ENCODE measurements at regions not wholly inside any gene's neighbourhood (a gene's known extent, or its start where the extent isn't known, plus 50 kb on each side); places are given as distances from the start of the nearest gene placed in this dataset.

DNA sequence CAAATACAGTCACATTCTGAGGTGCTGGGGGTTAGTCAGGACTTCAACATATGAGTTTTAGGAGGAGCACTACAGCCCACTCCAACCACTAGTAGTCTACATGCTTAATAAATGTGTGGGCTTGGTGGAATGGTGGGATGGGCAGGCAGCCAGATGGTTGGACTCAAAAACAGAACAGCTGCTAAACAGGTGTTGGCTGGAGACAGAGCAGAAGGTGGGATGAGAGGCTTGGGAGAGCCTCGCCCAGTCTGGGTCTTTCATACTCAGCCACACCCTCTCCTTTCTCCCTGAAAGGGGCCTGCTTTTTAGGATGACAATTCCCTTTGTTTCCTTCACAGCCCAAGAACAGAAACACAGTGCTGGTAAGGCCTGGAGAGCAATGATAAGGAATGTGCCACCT is 143.9 kb upstream of the KLHL29 start:
- DNase-seq, result no peak

DNA sequence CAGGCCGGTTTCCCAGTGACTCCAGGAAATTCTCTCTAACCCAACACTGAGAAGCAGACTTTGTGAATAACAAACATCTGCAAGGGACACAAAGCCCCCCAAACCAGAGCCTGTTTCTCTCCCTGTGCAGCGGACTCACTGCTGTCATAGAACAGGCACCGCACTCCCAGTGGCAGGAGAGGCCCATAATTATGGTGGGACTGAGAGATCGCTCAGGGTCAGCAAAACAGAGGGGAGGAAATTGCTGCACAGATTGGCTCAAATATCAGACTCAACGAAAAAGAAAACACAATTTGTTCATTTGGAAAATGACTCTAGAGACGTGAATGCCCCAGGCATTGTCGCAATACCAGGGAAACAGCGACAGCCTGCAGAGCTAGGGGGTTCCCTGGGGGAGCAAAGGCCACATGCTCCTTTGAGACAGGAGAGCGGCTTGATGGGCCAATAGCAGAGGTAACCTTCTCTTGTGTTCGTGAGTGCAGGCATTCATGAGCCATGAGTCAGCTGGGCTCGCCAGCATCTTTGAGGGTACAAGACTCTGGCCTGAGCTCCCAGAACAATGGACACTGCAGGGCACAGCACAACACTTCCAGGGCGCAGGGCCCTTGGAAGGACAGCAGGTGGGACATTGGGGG is 143.3 kb upstream of the KLHL29 start:
- DNase-seq, result peak; percentile 75

DNA sequence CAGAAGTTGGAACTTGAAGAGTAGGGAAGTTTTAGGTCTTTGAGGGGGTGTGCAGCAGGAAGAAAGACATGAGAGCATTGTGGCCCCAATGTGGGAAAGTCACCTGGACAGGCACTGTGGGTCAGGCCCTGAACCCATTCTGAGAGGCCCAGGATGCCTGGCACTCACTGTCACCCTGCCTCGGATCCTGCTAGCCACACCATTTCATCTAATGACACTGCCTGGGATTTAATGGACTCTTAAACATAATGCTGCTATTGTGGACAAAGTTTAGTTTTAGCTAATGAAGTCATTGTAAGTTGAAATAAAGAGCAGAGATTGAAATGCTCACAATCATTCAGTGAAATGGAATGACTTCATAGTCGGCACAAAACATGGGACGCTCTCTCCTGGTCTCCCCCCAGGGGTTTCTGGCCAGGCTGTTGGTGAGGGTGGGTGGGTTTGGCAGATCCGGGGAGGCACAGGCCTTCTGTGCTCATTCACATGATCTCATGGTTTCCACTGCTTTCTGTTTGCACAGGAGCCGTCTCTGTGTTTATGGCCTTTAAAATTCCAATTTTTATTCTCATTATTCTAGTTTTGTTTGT is 141.8 kb upstream of the KLHL29 start:
- no peak for DNase-seq

DNA sequence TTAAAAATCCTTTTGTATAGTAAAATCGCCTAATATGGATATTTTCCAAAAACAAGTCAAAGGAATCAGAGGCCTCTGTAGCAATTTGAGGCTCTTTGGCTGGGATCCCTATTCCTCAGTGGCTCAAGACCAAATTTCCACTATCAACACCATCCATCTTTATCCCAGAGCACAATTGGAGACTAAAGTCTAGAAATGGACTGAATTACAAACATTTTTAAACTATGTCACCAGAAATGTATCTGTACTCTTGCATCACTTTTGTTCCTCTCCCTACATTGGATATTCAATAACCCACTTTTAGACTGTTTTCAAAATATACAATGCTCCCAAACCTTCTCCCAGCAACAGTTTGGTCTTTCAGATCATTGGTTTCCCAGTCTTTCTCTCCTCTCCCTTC is 140.4 kb upstream of the KLHL29 start:
- DNase-seq, result no peak

DNA sequence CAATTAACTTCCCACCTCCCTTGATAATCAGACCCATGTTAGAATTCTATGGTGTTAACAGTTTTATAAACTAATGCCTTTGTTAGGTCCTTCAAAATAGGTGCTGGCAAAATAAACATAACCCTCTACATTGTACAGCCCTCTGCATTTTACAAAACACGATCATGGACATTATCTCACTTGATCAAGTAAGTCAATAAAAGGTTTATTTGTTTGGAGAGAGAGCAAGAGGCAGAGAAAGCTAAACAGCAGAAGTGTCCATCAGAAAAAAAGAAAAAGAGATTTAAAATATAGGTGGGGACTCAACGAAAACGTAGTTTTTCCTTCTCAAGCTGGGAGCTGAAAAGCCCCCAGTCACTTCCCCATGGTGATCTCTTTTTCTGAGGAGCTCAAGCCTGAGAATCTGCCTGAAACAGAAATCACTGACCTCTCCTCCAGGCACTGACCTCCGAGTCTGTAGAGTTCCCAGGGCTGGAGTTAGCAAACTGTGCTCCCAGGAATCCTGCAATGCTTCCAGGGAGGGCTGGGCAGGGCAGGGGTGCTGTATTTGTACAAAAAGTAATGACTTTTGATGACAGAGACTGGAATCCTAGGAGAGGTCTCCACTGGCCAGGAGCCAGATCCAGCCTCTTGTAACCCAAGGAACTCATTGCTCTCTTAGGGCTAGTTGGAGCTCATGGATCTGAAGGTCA is 137.8 kb upstream of the KLHL29 start:
- DNase-seq, result no peak

DNA sequence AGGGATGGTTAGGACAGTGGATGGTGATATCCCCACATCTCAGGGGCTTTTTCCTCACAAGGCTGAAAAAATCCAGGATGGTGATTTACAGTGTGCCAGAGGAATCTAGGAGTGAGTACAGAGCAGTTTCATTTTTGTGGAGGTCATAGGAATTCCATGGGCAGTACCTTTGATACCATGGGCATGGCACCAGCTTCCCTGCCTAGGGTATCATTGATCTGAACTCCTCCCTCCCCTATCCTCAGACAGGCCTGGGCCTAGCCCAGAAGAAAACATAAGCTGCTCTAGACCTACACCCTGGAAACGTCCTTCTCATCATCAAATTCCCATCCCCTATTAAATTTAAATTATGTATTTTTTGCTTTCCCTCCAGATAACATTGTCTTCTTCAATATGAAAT is 136.3 kb upstream of the KLHL29 start:
- no peak for DNase-seq

DNA sequence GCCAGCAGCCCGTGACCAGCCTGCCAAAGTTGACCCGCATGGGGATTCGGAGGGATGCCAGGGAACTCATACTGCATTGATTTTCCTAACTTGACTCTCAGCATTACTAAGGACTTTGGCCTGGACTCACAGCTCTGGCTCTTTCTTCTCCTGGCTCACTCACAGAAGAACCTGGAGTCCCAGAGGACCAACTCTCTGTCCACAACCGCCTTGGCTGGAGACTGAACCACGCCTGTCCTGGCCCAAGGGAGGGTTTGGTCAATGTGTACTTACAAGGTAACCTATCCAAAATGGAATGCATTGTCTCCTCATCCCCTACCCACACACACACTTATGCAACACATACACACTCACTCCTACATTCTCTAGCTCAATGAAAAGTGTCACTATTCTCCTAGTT is 135.6 kb upstream of the KLHL29 start:
- no peak for DNase-seq

DNA sequence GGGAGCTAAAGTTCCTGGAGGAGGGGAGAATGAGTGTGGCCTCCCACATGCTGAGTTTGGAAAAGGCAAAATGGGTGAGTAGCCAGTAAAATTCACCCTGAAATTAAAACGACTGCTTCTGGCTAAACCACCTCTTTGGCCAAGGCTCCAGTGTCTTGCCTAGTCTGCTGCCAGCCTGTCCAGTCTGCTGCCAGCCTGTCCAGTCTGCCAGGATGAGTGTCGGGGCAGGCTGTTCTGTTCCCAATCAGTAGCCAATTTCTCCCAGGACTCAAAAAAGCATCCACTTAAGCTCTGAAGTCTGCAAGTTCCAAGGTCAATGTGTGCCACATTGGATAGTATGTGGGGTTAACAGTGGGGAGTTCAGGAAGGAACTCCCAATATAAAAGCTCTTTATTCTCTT is 134.6 kb upstream of the KLHL29 start:
- no peak for DNase-seq

DNA sequence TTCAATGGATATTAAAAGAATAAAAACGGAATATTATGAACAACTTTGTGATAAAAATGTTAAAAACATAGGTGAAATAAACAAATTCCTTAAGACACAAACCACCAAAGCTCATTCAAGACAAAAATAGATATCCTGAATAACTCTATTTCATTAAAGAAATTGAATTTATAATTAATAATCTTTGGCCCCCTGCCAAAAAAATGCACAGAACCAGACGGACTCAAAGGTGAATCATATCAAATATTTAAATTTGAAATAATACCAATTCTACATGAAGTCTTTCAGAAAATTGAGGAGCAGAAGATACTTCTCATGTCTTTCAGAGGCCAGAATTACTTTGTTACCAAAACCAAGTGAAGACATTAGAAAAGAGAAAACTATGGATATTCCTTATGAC is 128.3 kb upstream of the KLHL29 start:
- DNase-seq, result no peak

DNA sequence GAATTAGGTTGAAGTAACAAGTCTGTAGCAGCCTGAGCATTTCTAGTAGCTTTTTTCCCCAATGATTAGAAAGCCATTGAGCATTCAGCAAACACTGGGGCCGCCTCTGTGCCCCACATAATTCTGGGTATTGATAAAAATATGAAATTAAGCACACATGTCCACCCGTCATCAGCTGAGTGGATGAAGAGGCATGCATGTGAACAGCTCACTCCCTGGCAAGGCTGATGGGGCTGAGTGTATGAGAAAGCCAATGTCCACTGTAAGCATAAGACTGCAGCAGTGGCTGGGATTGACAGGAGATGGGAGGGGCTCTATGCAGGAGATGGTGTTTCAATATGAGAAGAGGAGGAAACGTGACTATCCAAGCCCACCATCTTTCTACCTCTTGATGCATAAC is 124.4 kb upstream of the KLHL29 start:
- DNase-seq, result no peak

DNA sequence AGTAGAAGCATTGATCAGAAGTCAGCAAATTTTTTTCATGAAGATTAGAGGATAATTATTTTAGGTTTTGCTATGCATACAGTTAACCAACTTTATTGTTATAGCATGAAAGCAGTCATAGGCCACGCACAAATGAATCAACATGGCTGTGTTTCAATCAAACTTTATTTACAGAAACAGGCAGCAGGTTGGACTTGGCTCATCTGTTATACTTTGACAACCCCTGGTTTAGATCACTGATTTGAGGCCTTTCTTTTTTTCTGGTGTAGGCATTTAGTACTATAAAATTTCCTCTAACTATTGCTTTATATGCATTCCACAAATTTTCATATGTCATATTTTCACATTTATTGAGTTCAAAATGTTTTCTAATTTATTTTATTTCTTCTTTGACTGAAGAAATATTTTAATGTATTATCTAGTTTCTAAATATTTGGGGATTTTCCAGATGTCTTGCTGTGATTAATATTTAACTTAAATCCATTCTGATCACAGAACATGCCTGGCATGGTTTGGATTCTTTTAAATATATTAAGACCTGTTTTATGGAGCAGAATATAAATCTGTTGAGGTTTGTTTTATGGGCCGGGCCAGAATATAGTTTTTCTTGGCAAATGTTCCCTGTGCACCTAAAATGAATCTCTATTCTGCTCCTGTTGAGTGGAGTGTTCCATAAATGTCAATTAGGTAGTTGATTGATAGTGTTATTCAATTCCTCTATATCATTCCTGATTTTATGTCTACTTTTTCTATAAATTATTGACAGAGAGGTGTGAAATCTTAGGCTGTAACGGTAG is 116.3 kb upstream of the KLHL29 start:
- DNase-seq, result no peak

DNA sequence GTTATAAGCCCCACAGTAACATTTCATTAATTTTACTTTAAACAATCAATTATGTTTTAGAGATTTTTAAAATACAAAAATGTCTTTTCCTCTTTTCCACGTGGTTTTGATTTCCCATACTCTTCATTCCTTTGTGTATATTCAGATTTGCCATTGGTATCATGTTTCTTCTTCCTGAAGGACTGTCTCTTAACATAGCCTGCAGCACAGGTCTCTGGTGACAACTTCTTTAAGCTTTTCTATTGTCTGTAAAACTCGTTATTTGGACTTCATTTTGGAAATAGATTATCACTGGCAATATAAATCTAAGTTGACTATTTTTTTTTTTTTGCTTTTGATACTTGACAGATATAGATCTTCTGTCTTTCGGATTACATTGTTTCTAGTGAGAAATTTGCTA is 115.2 kb upstream of the KLHL29 start:
- DNase-seq, result no peak

DNA sequence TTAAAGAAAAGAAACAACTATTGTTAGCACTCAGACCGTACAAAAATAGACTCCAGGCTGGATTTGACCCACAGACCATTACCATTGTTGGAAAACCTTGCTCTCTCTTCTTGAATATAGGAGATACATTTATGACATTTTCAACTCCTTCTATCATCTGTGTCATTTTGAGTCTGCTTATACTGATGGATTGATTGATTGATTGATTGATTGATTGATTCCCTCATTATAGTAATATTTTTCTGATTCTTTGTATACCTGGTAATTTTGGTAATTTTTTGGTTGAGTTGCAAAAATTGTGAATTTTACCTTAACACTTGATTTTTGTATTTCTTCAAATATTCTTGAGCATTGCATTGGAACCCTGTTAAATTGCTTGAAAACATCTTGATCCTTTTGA is 114.2 kb upstream of the KLHL29 start:
- DNase-seq, result no peak

DNA sequence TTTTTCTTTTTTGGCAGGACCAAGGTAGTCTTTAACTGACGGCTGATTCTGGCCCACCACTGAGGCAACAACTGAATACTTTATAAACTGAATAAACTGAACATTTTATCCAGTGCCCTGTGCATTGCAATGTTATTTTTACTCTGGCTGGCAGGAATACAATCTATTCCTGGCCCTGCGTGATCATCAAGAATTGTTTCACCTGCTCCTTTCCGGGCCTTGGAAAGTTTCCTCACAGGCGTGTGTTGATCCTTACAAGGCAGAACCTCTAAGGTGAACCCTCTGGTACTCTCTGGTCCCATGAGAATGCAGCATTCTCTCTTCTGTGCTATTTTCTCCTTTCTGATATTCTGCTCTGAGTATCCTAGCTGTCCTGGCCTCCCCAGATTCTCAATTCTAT is 113.7 kb upstream of the KLHL29 start:
- no peak for DNase-seq

DNA sequence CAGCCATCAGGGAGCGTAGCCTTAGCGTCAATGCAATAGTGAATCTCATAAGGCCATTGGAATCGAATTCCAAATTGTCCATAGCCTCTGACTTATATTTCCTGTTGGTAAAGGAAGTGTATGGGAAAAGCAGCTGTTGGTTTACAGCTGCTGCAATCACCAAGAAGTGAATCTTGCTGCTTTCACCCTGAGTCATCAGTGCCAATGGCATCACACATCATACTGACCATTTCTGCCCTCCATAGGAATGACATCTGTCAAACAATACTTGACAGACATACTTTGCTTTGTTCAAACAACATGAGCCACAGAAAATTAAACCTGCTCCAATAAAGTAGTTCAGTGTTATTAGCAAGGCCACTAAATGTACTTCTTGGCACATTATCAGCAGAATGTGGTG is 111.2 kb upstream of the KLHL29 start:
- DNase-seq, result no peak

DNA sequence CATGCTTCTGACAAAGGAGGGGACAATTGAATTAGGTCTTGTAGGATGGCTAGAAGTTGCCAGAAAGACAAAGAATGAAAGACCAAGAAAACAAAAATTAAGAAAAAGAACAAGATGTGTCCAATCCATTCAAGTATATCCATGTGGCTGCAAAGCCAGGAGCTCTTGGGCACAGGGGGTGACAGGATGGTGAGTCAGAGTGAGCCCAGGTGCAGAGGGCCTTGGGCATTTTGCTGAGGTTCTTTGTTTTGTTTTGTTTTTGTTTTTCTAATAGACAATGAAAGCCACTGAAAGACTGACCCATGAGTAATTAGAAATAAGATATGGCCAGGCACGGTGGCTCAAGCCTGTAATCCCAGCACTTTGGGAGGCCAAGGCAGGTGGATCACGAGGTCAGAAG is 104.6 kb upstream of the KLHL29 start:
- no peak for DNase-seq

DNA sequence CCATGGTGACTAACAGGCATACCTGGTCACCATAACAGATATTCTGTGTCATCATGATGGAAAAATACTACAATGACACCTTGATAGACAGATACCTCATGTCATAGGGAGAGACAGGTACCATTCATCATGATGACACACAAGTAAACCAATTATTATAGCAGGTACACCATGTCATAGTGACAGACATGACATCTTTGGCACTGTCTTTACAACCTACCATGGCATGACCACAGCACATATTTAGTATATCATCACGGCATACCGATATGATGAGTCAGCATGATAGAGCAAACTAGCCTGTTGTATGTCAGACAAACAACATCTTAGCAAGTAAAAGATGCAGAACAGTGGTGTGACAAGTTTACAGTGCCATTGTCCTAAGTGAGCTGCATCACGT is 101.3 kb upstream of the KLHL29 start:
- DNase-seq, result no peak

DNA sequence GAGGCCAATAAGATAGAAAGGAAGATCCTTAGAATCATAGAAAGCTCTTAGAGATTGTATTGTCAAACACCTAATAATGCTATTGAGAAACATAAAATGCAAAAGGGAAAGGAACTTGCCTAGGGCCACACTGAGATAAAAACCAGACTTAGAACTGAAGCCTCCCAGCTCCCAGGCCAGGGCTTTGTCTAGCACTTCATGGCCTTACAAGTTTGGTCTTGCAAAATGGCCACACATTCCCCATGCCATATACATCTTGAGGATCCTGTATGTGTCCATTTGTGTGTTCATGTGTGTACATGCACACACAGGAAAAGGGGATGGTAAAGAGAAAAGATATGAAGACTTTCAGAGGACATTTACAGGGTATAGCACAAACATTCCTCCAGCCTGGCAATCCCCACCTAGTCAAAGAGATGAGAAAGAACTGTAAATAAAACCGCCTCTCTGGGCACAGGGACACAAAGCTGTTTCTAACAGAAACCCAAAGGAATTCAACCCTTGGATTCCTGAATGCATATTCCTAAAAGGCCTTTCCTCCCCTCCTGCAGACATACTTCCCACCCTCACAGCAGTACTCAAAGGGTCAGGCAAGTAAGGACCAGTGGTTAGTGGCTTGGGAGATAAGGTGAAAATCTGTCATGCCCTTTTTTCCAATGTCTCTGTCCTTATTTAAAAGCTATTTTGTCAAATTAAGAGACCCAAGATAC is 99.7 kb upstream of the KLHL29 start:
- DNase-seq, result no peak

DNA sequence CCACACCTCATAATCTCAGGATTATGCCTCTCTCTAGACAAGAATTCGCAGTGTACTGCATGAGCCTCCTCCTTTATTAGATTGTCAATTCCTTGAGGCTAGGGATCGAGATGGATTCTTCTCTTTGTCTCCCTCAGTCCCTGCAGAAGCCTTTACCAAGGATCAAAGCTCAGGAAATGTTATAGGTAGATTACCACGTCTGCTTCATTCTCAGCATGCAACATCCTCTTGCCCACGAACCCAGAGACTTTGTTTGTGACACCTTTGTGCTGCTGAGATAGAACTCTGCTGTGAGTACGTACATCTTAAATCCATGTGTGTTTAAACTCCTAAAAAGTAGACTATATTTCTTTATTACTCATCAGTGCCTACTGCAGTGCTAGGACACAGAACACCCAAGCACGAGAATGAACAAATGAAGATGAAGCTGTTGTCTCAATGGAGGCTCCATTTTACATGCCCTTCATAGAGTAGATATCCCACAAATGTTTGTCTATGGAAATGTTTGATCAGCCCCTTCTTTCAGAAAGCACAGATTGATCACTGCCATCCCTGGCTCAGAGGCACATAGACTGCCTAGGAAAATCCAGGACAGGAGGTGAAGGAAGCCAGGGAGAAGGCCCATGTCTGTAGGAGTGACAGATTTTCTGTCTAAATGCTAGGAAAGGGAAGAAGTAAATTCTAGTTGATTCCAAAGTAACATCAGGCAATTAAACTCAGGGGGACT is 98.8 kb upstream of the KLHL29 start:
- DNase-seq, result no peak

DNA sequence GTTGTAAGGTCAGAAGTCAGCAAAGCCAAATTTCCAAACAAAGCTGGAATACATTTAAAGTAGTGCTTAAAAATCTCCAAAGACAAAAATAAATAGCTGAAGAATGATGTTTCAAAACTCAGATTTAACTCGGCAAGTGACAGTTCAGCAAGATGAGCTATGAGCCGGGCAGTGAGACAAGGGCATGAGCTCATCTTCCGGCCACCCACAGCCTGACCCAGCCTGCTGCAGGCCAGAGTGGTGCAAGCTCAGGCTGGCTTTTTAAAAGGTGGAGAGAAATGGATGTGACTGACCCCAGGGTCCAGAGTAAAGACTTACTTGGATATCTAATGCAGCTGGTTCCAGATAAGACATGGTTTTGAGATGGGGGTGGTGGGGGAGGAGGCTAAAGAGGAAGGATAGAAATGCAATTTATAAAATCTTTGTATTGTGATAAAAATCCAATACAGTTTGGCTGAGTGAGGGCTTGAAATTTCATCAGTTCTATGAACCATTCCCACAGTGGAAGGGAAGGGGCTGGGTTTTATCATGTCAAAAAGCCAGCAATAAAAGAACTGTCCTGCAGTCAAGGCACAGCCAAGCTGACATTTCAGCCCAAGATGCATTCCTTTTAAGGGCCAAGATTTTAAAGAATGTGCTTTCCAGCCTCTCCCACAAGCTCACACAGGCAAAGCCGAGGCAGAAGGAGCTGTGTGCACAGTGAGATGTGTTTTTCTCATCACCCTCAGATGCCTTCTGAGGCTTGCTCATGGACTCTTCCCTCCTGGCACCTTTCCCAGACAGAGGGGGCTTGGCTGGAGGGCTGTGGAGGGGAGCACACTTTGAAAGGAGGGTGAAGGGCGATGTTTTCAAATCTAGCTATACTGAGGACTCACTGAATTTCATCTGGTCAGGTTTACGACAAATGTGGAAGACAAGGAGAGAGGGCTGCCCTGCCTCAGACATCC is 97.9 kb upstream of the KLHL29 start:
- peak; percentile 83 for DNase-seq

DNA sequence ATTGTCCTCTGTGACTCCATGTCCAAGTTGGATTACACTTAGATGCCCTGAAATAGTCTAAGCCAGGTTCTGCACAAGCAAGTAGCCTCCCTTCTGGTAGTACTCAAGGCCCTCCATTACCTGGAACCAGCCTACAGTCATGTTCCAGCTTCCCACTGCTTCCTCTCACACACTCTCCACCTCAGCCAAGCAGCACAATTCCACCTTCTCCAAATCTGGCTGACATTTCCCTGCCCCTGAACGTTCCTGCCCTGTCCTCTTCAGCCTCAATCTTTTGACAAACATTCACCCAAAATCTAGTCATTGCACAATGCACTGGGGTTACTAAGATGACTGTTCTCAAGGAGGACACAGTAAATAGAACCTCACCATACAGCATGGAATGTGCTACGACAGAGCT is 95.3 kb upstream of the KLHL29 start:
- DNase-seq, result peak; percentile 22
